ENCODE measurements at regions not wholly inside any gene's neighbourhood (a gene's known extent, or its start where the extent isn't known, plus 50 kb on each side); places are given as distances from the start of the nearest gene placed in this dataset.

DNA sequence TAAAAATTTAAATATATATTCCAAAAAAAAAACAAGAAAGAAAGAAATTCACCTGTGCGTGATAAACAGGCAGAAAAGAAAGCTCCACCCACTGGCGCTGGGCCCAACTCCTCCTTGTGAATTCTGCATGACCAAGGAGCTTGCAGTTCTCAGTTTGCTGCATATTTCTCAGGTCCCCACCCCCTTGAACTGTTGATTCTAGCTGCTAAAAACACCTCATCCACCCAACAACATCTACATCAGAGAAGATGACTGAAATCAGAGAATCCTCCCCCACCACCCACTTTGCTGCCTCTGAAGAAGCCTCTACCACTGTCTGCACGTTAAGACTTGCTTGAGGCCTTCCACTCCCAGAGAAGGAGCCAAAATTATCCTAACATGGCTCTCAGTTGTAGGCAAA lies 104.8 kb downstream of the RGS2 start:
- POLR2A ChIA-PET, result no interaction called here

DNA sequence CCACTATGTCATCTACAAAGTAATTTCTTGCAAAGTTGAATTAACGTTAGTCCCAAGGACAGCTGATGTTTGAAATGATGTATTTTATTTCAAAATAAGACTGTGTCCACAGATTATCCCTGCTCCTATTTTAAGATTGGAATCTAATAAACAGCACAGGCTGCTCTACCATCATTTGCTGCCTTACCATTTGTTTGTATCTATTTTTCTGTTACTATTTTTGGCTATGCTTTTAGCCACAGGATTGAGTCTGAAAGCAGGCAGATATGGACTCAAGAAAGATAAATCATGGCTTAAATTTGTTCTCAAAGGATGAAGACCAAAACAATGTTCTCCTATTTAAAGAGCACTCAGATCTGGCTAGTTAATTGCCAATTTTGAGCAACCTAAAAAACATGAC lies 105.3 kb downstream of the RGS2 start:
- ChIA-PET CTCF (no interaction called here), POLR2A (no interaction called here)

More for the DNA sequence above, 104.8 kb downstream of the RGS2 start:
- intact Hi-C loops (cut with micrococcal nuclease), result no loop called here
- Mint-ChIP-seq H3K27me3 (no peaks in the 10 kb centered on the region), H3K4me1 (no peaks in the 10 kb centered on the region), H3K27ac (no peak overlapping the region), H3K9me3 (peaks cover 2% of the 10 kb centered on the region), H3K36me3 (ENCODE audit: low read depth) (no peaks in the 10 kb centered on the region), H3K4me3 (no peak overlapping the region)
- no peak for DNase-seq
- CTCF ChIA-PET, result no interaction called here
- TF ChIP-seq, protein P1, sequence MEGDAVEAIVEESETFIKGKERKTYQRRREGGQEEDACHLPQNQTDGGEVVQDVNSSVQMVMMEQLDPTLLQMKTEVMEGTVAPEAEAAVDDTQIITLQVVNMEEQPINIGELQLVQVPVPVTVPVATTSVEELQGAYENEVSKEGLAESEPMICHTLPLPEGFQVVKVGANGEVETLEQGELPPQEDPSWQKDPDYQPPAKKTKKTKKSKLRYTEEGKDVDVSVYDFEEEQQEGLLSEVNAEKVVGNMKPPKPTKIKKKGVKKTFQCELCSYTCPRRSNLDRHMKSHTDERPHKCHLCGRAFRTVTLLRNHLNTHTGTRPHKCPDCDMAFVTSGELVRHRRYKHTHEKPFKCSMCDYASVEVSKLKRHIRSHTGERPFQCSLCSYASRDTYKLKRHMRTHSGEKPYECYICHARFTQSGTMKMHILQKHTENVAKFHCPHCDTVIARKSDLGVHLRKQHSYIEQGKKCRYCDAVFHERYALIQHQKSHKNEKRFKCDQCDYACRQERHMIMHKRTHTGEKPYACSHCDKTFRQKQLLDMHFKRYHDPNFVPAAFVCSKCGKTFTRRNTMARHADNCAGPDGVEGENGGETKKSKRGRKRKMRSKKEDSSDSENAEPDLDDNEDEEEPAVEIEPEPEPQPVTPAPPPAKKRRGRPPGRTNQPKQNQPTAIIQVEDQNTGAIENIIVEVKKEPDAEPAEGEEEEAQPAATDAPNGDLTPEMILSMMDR (IDR thresholded peaks at IDR 0.05), result no peak
- no peak for ATAC-seq (ENCODE audit: low read depth)

DNA sequence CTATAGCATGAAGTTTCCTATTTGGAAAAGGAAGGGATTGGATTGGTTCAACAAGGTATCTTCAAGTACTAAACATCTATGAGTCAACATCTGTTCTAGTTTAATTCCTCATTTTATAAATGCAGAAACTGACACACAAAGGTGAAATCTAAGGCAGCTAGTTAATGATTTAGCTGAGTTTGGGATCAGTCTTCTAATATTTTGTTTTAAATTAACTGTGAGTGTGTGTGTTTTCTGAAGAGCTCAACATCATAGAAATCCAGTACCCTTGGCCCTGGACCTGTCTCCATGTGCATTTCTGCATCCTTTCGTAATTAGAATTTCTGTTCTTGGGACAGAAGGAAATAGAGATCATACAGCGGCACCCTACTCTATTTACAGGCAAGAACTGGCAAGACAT lies 105.9 kb downstream of the RGS2 start:
- CTCF ChIA-PET, result no interaction called here
- DNase-seq (no peak), ATAC-seq (ENCODE audit: low read depth) (no peak)
- Mint-ChIP-seq H3K27me3 (no peaks in the 10 kb centered on the region), H3K4me1 (no peaks in the 10 kb centered on the region), H3K9me3 (no peaks in the 10 kb centered on the region), H3K36me3 (ENCODE audit: low read depth) (no peaks in the 10 kb centered on the region), H3K27ac (no peak overlapping the region), H3K4me3 (no peak overlapping the region)
- intact Hi-C loops (cut with micrococcal nuclease), result no loop called here
- POLR2A ChIA-PET, result no interaction called here
- TF ChIP-seq, protein P1 (IDR thresholded peaks at IDR 0.05), result no peak

More for the DNA sequence above, 105.3 kb downstream of the RGS2 start:
- TF ChIP-seq, protein P1 (IDR thresholded peaks at IDR 0.05), result no peak
- no peaks in the 10 kb centered on the region for H3K4me1 Mint-ChIP-seq
- H3K4me3 Mint-ChIP-seq, result no peak overlapping the region
- peaks cover 2% of the 10 kb centered on the region for H3K9me3 Mint-ChIP-seq
- ATAC-seq (ENCODE audit: low read depth) (no peak), DNase-seq (no peak)
- H3K36me3 Mint-ChIP-seq (ENCODE audit: low read depth), result no peaks in the 10 kb centered on the region
- intact Hi-C loops (cut with micrococcal nuclease), result no loop called here
- H3K27me3 Mint-ChIP-seq, result no peaks in the 10 kb centered on the region
- no peak overlapping the region for H3K27ac Mint-ChIP-seq

DNA sequence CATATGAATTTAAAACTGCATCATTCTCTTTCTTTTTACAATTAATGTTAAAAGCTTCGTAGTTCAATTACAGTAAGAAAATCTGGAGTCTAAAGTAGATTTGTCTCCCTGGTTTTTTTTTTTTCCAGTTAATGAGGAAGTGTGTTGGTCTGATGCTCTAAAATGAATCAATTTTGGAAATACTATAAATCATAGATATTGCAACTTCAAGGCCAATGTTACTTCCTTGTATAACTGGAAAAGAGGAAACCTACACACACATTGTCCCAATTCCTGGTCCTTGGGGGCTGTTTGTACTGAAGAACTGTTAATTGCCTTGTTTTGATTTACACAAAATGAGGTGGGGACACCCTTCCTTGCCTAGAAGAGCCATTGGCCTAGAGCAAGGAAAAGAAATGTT lies 107.2 kb downstream of the RGS2 start:
- peaks cover 2% of the 10 kb centered on the region for H3K27me3 Mint-ChIP-seq

DNA sequence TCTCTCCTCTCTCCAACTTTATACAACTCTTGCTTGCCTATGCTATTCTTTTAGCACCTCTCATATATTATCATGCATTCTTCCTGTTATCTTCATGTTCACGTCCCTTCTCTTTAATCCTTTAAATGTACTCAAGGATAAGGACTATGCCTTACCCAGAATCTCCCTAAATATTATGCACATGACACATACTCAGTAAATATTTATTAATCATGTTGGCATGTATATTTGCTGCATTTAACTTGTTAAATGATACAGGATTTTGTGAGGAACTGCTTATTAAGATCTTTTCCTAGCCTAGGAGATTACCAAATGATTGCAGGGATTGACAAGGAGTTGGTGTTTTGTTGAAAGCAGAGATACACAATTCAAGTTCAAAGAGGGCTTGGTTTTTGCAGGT lies 109.4 kb downstream of the RGS2 start:
- H3K36me3 Mint-ChIP-seq (ENCODE audit: low read depth), result no peaks in the 10 kb centered on the region
- peaks cover 2% of the 10 kb centered on the region for H3K27me3 Mint-ChIP-seq
- intact Hi-C loops (cut with micrococcal nuclease), result no loop called here
- TF ChIP-seq, protein P1 (IDR thresholded peaks at IDR 0.05), result no peak
- no peak overlapping the region for H3K4me3 Mint-ChIP-seq
- POLR2A ChIA-PET, result no interaction called here
- ATAC-seq (ENCODE audit: low read depth) (no peak), DNase-seq (no peak)
- H3K9me3 Mint-ChIP-seq, result no peaks in the 10 kb centered on the region
- H3K27ac Mint-ChIP-seq, result no peak overlapping the region
- CTCF ChIA-PET, result no interaction called here
- H3K4me1 Mint-ChIP-seq, result no peaks in the 10 kb centered on the region

More for the DNA sequence above, 107.2 kb downstream of the RGS2 start:
- intact Hi-C loops (cut with micrococcal nuclease), result no loop called here
- H3K4me1 Mint-ChIP-seq, result no peaks in the 10 kb centered on the region
- H3K27ac Mint-ChIP-seq, result no peak overlapping the region
- DNase-seq, result no peak
- no peaks in the 10 kb centered on the region for H3K36me3 Mint-ChIP-seq (ENCODE audit: low read depth)
- no peaks in the 10 kb centered on the region for H3K9me3 Mint-ChIP-seq
- no peak overlapping the region for H3K4me3 Mint-ChIP-seq
- CTCF ChIA-PET, result no interaction called here
- no peak for ATAC-seq (ENCODE audit: low read depth)
- TF ChIP-seq, protein P1 (IDR thresholded peaks at IDR 0.05), result no peak
- POLR2A ChIA-PET, result no interaction called here
